Activated CD4-positive, alpha-beta T cell treated with anti-CD3 and anti-CD28 coated beads, Interleukin-2, amount 50 U/mL, for 24 hours (primary cell): ENCODE measurements at regions not wholly inside any gene's neighbourhood (a gene's known extent, or its start where the extent isn't known, plus 50 kb on each side); places are given as distances from the start of the nearest gene placed in this dataset.

Experiments
- DNase-seq, 2 donors: peaks; one replicate each; pipeline ENCODE4 v3.0.0-alpha.2; 2020; ENCODE audit warnings: low read depth in 1 of 2, low spot score in 1 of 2

DNA sequence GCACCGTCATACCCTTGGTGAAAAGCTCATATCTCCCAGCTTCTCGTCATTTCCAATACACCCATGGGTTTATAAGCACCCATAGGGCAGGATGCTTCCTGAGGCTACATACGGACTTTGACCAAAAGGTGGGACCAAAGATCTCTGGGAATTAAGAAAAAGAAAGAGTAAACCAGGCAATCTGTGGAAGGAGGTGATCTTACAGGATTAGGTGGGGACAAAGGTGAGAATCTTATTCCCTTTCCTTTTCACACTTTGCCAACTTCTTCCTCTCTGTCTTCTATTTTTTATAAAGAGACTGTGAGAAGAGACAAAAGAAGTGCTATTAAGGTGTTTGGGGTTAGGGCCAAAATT, 172.0 kb downstream of the DLEU7 start:
- no peak for DNase-seq

DNA sequence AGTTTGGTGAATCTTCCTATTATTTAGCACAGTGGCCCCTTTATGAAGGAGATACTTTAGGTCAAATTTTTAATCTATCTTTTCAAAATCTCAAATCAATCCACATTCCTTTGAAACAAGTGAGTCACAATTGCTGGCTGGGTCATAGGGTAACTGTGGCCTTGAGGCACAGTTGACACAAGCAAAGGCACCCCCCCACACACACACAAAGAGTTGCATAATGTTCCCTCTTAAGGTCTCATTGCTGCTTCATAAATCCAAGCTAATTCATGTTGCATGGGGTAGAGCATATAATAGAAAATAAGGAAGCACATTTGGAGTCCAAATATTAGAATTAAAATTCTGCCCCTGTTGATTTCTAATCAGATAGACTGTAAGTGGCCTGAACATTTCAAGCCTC, 171.5 kb downstream of the DLEU7 start:
- DNase-seq: no peak

DNA sequence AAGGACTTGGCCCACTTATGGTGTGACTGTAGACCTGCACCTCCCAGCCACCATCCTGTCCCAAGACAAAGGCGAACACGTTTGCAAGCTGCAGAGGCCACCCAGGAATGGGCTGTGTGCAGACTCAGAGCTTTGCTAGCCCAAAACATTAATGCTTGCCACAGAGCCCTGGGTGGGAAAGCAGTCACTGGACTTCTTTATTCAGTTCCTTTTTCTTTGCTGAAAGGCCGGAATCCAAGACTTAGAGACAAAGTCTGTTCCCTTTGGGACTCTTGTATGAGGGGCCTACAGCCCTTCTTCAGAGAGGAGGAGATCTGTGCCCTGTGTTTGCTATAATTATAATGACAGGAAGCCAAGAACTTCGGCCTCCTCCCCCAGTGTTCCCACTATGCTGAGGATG, 167.8 kb downstream of the DLEU7 start:
- no peak for DNase-seq

GRCh38 chr13:50676602-50677001, 166.9 kb downstream of the DLEU7 start:
- DNase-seq: no peak

GRCh38 chr13:50677258-50677657, 166.2 kb downstream of the DLEU7 start:
- no peak for DNase-seq

DNA sequence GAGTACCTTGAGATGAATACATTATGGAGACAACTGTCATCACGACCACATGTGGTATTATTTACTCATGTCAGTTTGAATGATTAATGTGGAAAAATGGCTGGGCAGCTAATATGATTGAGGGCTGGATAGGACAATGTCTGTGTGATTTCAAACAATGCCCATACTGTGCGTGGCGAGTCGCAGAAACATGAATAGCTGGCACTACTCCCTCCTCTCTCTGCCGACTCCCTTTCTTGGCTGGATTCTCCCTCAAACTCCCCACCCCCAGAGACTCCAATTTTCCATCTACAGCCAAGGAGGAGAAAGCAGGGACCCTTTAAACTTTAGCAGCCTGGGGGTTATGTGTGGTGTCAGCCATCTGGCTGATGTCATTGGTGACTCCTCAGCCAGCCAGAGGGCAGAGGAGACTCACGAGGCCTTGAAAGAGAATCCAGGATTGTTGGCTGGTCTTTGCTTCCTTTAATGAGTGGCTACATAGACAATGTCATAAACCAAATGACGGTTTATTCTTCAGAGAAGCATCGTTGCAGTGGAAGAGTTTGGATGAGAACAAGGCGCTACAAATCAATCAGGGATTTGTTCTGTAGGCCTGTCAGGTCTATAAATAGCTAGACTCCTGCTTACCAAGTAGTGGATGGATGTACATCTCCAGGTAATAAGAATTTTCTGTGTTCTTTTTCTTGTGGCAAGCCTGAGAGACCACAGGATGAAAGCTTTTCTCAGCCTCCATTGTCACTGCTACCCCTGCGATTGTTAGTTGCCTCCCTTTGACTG, 165.6 kb downstream of the DLEU7 start:
- DNase-seq: no peak

DNA sequence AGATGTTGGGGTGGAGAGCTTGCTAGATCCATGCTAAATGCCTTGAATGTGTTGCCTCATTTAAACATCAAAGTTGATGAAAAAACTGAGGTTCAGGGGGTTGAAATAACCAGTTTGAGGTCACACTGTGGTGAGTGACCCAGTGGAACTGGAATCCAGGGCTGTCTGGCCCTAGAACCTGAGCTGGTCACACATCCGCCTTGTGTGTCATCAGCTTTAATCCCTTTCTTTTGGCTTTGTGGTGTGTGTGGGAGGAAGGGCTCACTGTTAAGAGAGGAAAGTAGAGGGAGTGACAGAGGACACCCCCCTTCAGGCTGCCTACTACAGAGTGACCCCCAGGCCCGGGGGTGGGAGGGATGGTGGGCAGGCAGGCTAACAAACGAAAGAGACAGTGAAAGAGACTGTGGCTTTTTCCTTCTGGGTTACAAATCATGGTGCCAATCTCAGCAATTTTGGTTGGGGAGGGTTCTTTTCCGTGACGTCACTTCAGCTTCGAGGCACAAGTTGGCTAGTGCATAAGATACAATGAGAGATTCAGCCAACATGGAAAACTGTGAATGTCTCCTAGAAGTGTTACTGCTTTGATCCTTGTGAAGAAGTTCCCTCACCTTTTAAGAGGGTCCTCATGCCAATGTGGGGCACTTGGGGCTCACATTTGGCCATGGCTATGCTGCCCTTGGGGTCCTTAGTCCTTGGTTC, 164.9 kb downstream of the DLEU7 start:
- no peak for DNase-seq

DNA sequence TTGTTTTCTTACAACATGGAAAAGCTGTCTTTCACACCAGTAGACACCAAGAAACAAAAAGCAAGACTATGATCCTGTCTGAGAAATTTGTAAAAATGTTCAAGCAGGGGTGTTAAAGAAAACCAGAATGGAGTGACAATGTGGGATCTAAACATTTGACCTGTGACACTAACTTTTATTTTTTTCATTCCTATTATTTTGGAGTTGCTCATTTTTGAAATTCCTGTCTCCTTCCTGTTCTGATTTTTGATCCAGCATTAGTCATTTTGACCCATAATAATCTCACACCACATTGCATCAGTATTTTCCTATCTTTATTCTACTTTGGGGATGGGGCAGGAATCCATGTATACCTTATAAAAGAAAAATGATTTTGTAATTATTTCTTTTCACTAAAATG, 164.2 kb downstream of the DLEU7 start:
- DNase-seq: no peak

GRCh38 chr13:50682002-50682401, 161.5 kb downstream of the DLEU7 start:
- DNase-seq: no peak

DNA sequence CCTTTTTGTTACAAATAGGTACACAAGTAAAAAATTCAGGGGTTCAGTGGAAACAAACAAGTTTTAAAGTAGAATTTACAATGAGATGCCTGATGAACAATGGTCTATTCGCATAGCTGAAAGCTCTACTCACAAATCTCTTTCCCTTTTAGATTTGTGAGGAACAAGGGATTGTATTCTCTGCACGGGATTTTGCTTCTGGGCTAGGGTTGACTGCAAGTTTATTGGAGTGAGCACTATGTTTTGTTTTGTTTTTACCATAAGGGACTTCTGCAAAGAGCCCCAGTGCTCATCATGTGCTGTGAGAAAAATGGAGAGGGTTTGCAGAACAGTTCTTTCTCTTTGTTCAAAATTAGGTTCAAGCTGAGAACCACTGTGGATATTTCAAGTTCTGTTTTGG, 160.5 kb downstream of the DLEU7 start:
- no peak for DNase-seq

- no peak for DNase-seq
Measured at GRCh38 chr13:50684366-50684765, 159.1 kb downstream of the DLEU7 start.

- DNase-seq: no peak
Measured at GRCh38 chr13:50685491-50685890, 158.0 kb downstream of the DLEU7 start.

DNA sequence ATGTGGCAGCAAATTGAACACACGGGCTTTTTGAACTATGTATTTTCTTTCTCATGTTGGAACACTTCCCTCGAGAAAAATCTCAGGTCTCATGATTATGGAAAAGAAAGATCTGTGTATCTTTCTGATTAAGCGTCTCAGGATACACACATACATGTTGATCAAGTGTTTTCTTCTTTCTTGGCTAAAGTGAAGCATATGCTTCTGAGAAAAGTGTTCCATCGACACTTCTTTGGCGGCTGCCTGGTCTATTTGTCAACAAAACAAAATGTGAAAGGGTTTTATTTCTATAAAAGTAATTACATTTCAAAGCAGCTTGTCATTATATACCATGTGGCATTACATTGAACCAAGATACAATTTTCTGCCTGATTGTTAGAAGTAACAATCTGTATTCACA, 157.5 kb downstream of the DLEU7 start:
- DNase-seq: no peak

DNA sequence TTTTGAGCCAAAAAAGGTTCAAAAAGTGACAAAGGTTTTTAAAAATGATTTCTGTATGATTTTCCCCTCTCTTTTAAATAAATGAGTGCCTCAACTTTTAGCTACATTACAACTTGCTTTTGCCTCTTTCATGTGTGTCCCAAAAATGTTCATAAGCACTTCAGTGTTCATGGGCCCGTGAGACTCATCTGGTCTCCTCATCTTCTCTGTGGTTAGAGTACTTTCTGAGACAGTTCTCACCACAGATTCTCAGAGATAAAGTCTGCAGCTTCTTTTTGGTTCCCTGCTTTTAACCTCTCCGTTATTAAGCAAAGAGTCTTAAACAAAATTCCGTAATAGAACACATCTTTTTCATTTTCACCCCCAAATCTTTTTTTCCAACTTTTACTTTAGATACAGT, 156.9 kb downstream of the DLEU7 start:
- no peak for DNase-seq

- DNase-seq: no peak
Measured at GRCh38 chr13:50687545-50687944, 155.9 kb downstream of the DLEU7 start.

DNA sequence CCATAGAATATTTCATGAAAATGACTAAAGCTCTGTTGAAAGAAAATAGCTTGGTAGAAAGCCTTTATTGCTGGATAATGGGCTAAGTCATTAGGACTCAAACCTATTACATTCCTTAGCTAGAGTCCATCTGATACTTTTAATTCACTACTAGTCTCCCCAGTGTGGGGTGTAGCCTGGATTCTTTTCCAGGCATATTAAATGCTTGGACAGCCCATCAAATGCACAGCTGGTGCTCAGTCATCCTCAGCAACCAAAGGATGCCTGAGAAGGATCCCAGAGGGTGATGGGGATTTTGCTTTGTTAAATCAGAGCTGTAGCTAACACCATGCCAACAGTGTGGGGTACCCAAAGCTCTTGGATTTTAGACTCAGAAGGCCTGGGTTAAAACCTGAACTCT, 153.5 kb downstream of the DLEU7 start:
- no peak for DNase-seq

DNA sequence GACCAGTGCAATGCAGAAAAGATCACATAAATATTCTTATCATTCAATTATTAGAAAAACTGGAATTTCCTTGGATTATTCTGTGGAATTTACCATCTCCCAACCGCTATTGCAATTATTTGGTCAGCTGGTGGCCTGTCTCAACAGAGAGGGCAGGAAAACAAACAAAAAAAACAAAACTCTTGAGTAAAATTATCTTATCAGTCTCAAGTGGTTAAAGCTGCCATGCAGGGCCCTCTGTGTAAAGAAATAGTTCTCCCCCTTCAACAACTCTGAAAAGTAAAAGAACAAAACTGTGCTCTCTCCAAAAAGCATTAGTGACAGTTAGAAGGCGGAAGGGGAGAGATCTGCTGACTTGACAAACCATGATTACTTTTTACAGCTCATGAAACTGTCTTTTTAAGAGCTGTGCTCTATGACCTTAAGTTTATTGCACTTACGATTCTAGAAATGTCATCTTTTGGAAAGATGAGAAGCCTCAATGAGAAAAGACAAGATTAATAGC, 152.3 kb downstream of the DLEU7 start:
- no peak for DNase-seq

DNA sequence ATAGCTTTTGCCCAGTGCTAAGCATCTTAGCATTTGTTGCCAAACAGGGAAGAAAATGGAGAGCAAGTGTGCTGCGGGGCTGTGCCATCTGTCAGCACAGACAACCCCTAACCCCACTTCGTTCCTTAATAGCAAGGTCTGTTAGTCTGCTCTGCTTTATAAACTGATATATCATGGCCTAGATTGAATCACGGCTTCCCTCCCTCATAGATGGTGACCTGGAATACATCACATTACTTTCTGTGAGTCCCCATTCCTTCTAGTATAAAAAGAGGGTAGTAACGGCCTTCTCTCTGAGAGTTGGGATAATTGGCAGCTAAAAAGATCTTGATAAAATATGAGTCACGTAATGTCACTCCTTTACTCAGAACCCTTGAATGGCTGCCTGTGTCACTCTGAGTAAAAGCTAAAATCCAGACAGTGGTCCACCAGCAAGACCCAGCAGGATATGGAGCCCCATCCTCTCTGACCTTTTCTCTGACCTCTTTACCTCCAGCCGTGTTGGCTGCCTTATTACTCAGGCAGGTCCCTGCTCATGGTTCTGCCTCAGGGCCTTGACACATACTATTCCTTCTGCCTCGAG, 151.7 kb downstream of the DLEU7 start:
- DNase-seq: no peak

- DNase-seq: no peak
Measured at GRCh38 chr13:50692396-50692915, 151.0 kb downstream of the DLEU7 start.

- DNase-seq: no peak
Measured at GRCh38 chr13:50693727-50694126, 149.8 kb downstream of the DLEU7 start.

GRCh38 chr13:50697746-50698539, 145.5 kb downstream of the DLEU7 start:
- no peak for DNase-seq
